ENCODE measurements at regions not wholly inside any gene's neighbourhood (a gene's known extent, or its start where the extent isn't known, plus 50 kb on each side); places are given as distances from the start of the nearest gene placed in this dataset.
"Not testable (repeated sequence)": the region's sequence is repeated elsewhere in the genome, so short reads cannot be mapped to it uniquely, and the experiment has no call there.

DNA sequence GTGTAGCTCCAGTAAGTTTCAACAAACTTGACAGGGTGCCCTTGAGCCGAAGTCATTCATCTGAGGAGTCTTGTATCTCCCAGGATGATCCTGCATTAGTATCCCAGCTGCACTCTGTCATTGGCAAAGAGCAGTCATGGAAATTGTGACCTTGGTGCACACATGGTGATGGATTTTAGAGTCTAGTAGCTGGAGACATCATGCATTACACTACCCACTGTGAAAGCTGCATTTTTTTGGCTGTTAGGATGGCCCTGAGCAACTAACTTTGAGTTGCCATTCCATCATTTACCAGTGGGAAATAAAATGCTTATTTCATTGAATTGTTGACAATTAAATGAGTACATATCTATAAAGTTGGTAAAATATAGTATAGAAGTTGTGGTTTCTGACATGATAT, 552.6 kb upstream of the CBLB start:
- DNase-seq: no peak

DNA sequence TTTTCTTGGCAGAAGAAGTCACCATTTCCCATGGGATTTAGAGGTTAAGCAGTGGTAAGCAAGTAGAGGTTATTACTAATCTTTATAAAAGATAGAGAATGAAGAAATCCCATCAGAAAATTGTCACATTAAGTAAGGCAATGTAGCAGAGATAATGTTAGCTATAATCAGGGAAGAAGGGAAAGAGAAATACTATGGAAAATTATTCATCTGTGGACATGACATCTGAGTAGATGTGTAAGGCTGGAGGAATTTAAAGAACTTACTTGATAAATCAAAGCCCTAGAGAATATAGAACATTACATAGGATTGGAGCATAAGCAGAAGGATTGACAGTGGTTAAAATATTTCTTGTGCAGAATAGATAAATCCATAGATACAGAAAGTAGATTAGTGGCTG, 553.1 kb upstream of the CBLB start:
- no peak for DNase-seq

DNA sequence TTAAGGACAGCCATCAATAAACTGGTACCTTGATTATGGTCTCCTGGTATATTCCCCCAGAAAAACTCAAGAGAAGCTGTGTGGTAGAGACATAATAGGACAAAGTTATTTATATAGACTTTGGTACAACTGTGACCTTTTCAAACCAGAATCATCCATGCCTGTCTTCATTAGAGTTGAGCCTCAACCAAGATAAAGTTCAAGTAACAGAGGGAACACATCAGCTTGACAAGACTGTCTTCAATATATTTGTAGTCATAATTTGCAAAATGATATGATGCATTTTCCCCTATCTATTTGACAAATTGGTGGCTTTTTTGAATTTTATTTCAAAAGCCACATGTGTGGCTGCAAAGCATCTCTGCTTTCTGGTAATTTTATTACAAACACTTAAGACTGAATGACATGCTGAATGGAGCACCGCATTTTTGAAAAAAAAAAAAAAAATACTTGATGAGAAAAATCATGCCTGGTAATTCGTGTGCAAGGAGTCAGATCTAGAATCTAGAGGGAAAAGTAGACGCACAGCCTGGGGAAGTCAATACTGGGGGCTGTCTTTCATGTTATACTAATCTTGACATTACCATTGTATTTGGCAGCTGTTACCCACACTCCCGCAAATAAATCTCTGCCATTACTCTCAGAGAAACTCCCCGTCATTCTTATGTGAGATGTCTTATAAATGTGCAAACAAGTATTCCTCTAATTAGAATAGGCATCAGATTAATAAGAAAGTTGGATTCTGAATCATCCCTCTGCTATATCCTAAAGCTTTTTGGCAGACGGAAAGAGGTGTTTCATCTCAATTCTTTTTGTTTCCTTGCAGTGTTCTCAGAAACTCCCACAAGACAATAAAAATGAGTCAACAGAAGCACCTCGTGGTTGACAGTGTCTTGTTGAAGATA, 554.8 kb upstream of the CBLB start:
- DNase-seq: no peak

DNA sequence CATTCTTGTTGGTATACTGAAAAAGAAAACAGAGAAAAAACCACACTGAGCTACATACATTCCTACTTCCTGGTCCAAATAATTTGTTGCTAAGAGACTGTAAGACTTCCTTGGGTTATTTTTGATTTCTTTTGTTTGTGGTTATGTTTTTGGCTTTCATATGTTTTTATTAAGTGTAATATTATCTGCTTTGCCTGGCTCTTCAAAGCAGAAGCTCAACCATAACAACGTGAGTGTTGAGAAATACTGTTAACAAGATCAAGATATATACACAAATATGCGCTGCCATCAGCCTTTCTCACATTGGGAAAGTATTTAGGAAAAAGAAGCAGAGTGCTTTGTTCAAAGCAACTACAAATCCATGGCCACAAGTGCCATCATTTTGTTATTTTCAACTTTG, 556.2 kb upstream of the CBLB start:
- no peak for DNase-seq

DNA sequence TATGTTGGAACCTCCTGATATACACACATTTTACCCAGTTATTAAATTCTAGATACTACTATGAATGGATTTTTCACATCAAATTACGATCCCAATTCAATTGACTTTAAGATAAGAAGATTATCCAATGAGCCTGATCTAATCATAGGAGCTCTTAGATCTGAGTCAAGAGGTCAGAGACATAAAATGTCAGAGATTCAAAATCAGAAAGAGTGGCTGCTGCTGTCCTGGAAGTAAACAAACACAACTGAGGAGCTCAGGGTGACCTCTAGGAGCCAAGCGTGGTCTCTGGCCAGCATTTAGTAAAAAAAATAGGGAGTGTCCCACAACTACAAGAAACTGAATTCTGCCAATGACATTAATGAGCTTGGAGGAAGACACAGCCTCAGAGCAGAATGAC, 557.1 kb upstream of the CBLB start:
- DNase-seq: no peak

DNA sequence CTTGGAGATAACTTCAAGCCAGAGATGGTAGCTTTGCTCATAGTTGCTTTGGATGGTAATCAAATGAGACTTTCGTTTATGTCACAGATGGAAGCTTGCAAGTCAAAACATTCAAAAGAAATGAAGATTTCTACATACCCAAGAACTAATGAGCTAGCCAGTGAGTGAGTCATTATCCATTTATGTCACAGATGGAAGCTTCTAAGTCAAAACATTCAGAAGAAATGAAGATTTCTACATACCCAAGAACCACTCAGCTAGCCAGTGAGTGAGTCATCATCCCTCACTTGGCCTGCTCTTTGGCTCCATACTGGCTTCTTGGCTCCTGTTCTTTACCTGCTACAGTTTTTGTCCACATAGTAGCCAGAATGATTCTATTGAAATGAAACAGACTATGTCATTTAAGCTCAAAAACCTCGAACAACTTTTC, 559.8 kb upstream of the CBLB start:
- DNase-seq: no peak

DNA sequence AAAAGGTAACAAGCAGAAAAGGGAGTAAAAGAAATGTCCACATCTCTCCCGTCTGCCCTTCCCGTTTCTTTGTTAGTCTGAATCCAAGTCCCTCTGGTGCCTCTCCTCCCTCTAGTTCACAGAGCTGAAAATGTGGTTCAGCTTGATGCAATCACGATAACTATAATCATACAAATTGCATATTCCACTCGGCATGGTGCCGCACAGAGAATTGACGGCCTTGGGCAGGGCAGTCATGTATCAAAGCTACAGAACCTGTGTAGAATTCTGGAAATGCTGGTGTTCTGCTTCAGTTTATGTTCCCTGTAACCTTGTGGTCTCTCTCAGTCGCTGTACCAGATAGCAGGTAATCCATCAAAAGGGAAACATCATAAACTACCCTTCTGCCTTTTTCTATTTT, 562.9 kb upstream of the CBLB start:
- DNase-seq: no peak

DNA sequence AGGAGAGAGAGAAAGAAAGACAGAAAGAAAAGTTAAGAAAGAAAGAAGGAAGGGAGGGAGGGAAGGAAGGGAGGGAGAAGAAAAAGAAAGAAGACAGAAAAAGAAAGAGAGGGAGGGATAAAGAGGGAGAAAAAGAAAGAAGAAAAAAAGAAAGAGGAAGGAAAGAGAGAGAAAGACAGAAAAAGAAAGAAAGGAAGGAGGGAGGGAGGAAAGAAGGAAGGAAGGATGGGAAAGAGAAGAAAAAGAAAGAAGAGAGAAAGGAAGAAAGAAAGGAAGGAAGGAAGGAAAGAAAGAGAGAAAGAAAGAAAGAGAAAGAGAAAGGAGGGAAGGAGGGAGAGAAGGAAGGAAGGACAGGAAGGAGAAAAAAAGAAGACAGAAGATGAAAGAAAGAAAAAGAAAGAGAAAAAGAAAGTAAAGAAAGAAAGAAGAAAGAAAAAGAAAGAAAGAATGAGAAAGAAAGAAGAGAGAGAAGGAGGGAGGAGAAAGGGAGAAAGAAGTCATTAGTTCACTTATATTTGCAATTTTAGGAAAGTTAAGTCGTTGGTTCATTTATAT, 567.2 kb upstream of the CBLB start:
- DNase-seq: no peak

DNA sequence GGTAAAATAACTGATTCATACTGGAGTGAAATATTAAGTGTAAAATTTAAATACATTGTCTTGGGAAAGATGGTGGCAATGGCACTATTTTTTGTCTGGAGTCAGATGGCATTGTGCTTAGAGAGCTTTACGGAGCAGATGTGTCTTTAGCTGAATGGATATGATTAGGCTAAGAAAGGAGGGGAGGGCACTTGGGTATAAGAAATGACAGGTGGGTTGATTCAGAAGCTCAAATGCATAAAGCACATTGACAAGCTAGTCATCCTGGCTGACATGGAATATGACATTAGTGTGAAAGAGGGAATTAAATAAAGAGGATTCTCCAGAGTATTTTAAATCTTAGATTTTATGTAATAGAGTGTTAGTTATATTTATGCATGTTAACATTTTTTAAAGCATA, 570.1 kb upstream of the CBLB start:
- no peak for DNase-seq

DNA sequence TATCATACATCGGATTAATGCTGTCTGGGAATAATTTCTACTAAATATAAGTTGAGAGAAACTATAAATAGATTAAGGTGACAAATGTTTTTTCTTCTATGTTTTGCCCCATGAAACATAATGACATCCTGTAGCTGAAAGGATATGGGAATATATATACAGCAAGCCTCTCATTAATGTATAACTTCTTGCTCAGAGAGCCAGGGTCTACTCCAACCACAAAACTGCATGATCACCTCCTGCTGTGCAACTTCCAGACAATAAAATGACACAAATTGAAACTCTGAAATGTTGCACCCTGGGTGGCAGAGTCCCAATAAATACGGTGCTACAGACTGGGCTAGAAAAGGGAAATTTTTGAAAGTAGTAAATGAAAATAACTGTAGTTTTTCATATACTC, 571.9 kb upstream of the CBLB start:
- no peak for DNase-seq

DNA sequence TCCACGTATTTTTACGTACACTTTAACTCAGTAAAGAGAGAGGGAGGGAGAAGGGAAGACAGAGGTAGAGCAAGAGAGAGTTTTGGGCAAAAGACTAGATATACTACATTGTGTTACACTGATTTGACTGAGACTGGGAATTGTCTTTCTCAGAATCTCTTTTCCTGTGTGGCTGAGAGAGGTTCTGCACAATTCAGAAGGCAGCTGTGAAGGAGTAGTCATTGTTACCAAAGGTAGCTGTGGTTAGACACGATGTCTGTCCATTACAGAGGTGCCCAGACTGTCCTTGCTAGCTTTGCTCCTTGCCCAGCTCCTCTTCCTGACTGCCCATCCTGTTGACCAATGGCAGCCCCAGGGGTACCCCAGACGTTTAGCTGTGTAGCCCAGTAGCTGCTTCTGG, 577.5 kb upstream of the CBLB start:
- DNase-seq: no peak

DNA sequence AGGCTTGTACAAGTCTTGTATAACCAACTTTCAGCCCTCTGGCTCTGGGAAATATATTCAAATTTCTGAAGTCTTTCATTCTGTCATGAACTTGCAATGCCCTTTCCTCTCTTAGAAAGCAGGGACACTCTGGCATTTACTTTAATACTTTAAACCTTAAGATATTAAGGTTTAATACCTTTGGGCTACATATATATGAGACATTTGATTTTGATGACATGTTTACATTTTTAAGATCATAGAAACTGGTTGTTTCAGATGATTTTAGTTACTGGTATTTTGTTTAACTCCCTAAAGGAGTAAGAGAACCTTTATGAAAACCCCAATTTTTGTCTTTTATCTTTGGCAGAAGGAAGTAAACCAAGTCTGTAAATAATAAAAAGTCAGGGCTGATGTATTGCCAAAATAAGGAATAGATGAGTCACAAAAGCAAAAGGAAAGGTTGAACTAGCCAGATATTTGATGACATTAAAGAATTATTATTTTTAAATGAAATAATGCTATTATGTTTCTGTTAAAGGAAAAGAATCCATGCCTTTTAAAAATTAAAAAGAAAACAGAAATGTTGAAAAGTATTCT, 579.0 kb upstream of the CBLB start:
- no peak for DNase-seq

DNA sequence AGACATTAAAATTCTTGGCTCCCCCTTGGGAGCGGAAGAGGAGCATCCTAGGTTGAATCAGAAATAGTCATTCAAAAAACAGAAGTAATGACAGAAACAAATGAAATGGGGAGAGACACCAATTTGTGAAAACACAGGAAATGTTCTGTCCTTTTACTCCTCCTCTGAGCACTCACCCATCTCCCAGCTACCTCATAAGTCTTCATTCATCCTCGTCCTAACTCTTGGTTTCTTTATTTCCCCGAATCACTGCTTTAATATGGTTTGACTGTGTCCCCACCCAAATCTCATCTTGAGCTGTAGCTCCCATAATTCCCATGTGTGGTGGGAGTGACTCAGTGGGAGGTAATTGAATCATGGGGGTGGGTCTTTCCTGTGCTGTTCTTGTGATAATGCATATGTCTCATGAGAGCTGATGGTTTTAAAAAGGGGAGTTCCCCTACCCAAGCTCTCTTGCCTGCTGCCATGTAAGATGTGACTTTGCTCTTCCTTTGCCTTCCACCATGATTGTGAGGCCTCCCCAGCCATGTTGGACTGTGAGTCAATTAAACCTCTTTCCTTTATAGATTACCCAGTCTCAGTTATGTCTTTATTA, 579.7 kb upstream of the CBLB start:
- not testable (repeated sequence) for DNase-seq

DNA sequence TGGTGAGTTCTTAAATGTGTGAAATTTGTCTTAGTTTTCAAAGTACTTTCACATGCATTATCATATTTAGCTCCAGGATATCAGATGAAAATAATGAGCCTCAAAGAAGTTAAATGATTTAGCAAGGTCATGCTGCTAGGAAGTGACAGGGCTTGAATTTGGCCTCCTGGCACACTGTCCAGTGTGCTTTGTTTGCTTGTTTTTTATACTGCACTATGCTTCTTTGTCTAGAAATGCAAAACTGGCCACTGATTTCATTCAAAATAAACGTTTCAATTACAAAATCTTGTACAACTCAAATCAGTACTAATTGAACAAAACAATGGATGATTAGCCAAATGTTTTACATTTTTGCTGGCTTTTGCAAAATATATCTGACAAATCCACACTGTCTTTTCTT, 583.3 kb upstream of the CBLB start:
- DNase-seq: no peak

DNA sequence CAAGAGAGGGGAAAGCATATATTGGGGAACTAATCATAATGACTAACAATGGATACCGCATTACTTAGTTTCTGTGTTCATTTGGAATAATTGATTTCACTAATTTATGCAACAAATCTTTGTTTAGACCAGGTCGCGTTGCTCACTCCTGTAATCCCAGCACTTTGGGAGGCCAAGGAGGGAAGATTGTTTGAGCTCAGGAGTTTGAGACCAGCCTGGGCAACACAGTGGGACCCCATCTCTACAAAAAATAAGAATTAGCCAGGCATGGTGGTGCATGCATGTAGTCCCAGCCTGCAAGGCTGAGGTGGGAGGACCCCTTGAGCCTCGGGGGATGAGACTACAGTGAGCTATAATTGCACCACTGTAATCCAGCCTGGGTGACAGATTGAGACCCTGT, 585.7 kb upstream of the CBLB start:
- DNase-seq: no peak

DNA sequence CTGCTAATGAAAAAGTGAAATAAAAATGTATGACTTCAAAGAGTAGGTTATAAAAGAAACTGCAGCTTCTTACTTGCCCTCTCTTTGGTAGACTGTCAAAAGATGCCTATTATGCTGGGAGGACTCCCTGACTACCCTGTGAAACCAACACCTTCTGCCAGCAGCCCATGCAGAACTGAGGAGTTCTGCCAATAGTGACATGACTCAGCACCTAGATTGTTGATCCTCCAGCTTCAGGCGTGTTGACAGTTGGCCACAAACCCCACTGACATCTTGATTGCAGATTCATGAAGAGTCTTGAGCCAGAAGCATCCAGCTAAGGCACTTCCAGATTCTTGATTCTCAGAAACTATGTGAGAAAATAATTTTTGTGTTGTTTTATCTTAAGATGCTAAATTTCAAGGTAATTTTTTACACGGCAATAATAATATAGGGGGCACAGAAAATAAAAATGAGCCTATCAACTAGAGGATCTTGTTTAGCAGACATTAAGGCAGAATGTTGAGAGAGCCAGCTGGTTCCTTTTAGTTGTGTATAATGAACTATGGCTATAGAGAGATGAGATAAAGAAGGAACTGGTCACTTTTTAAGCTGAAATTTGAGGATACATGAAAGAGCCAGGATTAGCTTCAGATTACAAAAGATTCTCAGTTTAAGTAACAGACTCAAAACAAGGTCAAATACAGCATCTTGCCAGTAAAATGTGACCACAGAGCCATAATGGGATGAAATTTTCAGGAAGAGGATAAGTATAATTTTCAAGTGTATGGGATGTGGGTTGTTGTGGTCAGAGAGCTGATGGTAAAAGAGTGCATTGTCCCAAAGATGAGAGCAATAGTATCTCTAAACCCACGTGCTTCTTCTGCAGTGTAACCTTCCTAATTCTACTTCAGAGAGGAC, 588.7 kb upstream of the CBLB start:
- DNase-seq: no peak

DNA sequence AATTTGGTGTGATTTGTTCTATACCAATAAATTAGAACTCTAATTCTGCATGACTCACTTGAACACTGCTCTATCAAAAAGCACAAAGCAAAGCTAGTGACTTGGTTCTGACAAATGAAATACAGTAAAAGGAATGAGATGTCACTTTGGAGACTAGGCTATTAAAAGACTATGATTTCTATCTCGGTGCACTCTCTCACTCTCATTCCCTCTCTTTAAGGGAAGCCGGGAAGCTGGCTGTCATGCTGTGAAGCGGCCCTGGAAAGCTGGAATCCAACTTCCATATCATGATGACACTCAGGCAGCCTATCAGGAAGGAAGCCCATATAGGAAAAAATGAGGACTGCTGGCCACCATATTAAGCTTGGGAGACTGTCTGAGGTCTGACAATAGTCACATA, 590.1 kb upstream of the CBLB start:
- no peak for DNase-seq

DNA sequence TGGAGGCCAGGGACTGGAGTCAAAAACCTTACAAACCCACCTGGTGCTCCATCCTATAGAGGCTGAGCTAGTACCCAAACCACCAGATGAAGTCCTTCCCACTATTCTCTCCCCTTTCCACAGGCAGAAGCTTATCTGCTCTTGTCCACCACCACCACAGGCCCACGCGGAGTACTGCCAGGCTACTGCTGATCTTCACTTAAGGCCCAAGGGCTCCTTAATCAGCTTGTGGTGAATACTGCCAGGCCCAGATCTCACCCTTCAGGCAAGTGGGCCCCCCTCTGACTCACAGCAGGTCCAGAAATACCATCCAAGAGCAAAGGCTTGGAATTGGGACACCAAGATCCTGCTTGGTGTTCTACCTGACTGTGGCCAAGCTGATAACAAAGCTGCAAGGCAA, 598.1 kb upstream of the CBLB start:
- no peak for DNase-seq

DNA sequence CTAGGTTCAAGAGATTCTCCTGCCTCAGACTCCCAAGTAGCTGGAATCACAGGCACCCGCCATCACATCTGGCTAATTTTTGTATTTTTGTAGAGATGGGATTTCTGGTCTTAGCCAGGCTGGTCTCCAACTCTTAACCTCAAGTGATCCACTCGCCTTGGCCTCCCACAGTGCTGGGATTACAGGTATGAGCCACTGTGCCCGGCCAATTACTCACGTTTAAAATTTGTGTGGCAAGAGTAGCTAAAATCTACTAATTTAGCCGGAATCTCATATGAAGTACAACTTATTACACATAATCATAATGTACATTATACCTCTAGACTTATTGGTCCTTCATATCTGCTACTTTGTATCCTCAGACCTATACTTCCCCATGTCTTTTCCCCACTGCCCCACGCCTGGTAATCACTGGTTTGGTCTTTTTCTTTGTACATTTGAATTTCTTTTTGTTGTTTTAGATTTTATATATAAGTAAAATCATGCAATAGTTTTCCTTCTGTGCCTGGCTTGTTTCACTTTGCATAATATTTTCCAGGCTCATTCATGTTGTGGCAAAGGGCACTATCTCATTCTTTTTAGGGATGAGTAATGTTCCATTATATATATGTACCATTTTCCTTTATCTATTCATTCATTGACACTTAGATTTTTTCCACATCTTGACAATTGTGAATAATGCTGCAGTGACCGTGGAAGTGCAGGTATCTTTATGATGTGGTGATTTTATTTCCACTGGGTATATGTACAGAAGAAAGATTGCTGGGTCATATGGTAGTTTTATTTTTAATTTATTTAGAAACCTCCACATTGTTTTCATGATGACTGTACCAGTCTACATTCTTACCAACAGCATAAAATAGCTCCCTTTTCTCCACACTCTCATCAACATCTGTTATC, 605.0 kb upstream of the CBLB start:
- DNase-seq: no peak

DNA sequence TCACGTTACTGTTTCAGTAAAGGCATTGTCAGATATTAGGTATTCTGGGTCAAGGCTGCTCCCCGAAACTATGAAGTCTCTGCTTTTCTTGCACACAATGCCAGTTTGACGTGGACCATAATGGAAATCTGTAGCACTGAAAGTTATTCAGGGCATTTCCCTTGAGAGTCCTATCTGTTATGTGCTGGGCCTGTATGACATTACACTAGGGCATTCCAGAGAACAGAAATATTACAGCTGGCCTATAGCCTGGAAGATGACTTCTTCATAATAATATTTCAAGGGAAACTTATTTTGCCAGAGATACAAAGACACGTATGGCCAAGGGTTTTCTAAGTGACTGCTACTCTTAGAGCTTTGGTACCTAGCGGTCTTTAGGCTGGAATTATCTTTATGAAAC, 613.6 kb upstream of the CBLB start:
- no peak for DNase-seq

DNA sequence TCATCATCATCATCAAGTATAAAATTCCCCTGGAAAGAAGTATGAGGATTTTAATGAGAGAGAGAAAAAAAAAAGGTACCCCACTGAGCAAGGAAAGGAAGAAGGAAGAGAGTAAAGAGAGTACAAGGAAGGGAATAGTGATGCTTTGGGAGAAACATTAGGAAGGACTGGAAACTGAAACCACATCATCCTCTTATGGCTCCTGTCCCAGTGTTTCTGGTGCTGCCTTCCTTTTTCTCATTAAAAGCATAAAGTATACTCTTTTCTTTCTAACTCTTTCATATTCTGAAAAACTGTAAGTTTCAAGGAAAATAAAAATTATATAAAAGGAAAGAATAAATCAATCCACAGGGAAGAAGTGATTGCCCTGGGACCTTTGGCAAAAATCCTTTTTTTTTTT, 616.4 kb upstream of the CBLB start:
- no peak for DNase-seq

DNA sequence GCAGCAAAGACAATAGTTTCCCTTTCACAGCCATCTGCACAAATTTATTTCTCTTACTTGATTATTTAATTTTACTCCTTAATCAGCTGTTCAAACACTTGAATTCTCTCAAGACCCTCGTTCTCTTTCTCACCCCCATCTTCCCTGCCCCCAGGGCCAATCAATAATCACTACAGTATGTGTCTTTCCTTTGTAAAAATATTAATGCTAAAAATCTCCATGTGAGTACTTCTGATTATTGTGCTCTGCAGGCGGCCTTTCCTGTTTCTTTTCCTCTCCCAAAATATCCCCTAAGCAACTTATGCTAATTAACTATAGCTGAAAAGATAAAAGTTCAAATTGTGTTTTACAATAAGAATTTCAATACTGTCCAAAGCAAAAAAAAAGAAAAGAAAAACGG, 617.0 kb upstream of the CBLB start:
- DNase-seq: no peak

All from NCI-H187 (cell line).